ENCODE measurements at regions not wholly inside any gene's neighbourhood (a gene's known extent, or its start where the extent isn't known, plus 50 kb on each side); places are given as distances from the start of the nearest gene placed in this dataset.

- H3K9me3 Mint-ChIP-seq (ENCODE audit: unreplicated experiment): no peaks in the 10 kb centered on the region
- H3K36me3 Mint-ChIP-seq (ENCODE audit: unreplicated experiment): no peaks in the 10 kb centered on the region
- H3K27me3 Mint-ChIP-seq (ENCODE audit: unreplicated experiment): no peaks in the 10 kb centered on the region
- H3K27ac Mint-ChIP-seq (ENCODE audit: unreplicated experiment): no peak overlapping the region
- no peaks in the 10 kb centered on the region for H3K4me1 Mint-ChIP-seq (ENCODE audit: unreplicated experiment)
- DNase-seq (ENCODE audit: extremely low spot score, unreplicated experiment): no peak
- no peak overlapping the region for H3K4me3 Mint-ChIP-seq (ENCODE audit: unreplicated experiment)
- no peak for TF ChIP-seq CTCF (IDR thresholded peaks at IDR 0.05)
Measured at GRCh38 chr5:88485531-88485930, 216.9 kb upstream of the TMEM161B start.

GRCh38 chr5:88483964-88484672 lies 215.5 kb upstream of the TMEM161B start:
- no peaks in the 10 kb centered on the region for H3K36me3 Mint-ChIP-seq (ENCODE audit: unreplicated experiment)
- no peak for DNase-seq (ENCODE audit: extremely low spot score, unreplicated experiment)
- no peaks in the 10 kb centered on the region for H3K4me1 Mint-ChIP-seq (ENCODE audit: unreplicated experiment)
- no peak for TF ChIP-seq CTCF (IDR thresholded peaks at IDR 0.05)
- H3K9me3 Mint-ChIP-seq (ENCODE audit: unreplicated experiment): no peaks in the 10 kb centered on the region
- no peak overlapping the region for H3K27ac Mint-ChIP-seq (ENCODE audit: unreplicated experiment)
- H3K27me3 Mint-ChIP-seq (ENCODE audit: unreplicated experiment): peaks cover 3% of the 10 kb centered on the region
- no peak overlapping the region for H3K4me3 Mint-ChIP-seq (ENCODE audit: unreplicated experiment)

- Mint-ChIP-seq H3K27me3 (ENCODE audit: unreplicated experiment) (peaks cover 3% of the 10 kb centered on the region), H3K4me3 (ENCODE audit: unreplicated experiment) (no peak overlapping the region), H3K27ac (ENCODE audit: unreplicated experiment) (no peak overlapping the region), H3K9me3 (ENCODE audit: unreplicated experiment) (no peaks in the 10 kb centered on the region), H3K36me3 (ENCODE audit: unreplicated experiment) (no peaks in the 10 kb centered on the region), H3K4me1 (ENCODE audit: unreplicated experiment) (no peaks in the 10 kb centered on the region)
- TF ChIP-seq CTCF (IDR thresholded peaks at IDR 0.05): no peak
- DNase-seq (ENCODE audit: extremely low spot score, unreplicated experiment): no peak
Measured at GRCh38 chr5:88480801-88481499, 212.3 kb upstream of the TMEM161B start.

GRCh38 chr5:88480245-88480644 lies 211.6 kb upstream of the TMEM161B start:
- Mint-ChIP-seq H3K4me1 (ENCODE audit: unreplicated experiment) (no peaks in the 10 kb centered on the region), H3K9me3 (ENCODE audit: unreplicated experiment) (no peaks in the 10 kb centered on the region), H3K27ac (ENCODE audit: unreplicated experiment) (no peak overlapping the region), H3K36me3 (ENCODE audit: unreplicated experiment) (no peaks in the 10 kb centered on the region), H3K27me3 (ENCODE audit: unreplicated experiment) (peaks cover 3% of the 10 kb centered on the region), H3K4me3 (ENCODE audit: unreplicated experiment) (no peak overlapping the region)
- TF ChIP-seq CTCF (IDR thresholded peaks at IDR 0.05): no peak
- DNase-seq (ENCODE audit: extremely low spot score, unreplicated experiment): no peak

GRCh38 chr5:88474574-88474973 lies 205.9 kb upstream of the TMEM161B start:
- TF ChIP-seq CTCF (IDR thresholded peaks at IDR 0.05): no peak
- H3K27ac Mint-ChIP-seq (ENCODE audit: unreplicated experiment): no peak overlapping the region
- DNase-seq (ENCODE audit: extremely low spot score, unreplicated experiment): no peak

More at GRCh38 chr5:88474574-88474973, 205.9 kb upstream of the TMEM161B start:
- no peaks in the 10 kb centered on the region for H3K27me3 Mint-ChIP-seq (ENCODE audit: unreplicated experiment)
- H3K36me3 Mint-ChIP-seq (ENCODE audit: unreplicated experiment): no peaks in the 10 kb centered on the region
- H3K4me3 Mint-ChIP-seq (ENCODE audit: unreplicated experiment): no peak overlapping the region
- peaks cover 7% of the 10 kb centered on the region for H3K9me3 Mint-ChIP-seq (ENCODE audit: unreplicated experiment)
- H3K4me1 Mint-ChIP-seq (ENCODE audit: unreplicated experiment): no peaks in the 10 kb centered on the region
